GM12873 (cell line): ENCODE measurements at regions not wholly inside any gene's neighbourhood (a gene's known extent, or its start where the extent isn't known, plus 50 kb on each side); places are given as distances from the start of the nearest gene placed in this dataset.

ENCODE experiments used
- TF ChIP-seq, protein P1 (sequence below): IDR thresholded peaks from 2 replicates; pipeline ENCODE4 v1.5.1; 2012; ENCODE audit warnings: low read depth, mild to moderate bottlenecking, moderate library complexity, low read length, control low read depth; ENCODE audit not compliant: insufficient read depth; ENCODE audit errors: missing control alignments

DNA sequence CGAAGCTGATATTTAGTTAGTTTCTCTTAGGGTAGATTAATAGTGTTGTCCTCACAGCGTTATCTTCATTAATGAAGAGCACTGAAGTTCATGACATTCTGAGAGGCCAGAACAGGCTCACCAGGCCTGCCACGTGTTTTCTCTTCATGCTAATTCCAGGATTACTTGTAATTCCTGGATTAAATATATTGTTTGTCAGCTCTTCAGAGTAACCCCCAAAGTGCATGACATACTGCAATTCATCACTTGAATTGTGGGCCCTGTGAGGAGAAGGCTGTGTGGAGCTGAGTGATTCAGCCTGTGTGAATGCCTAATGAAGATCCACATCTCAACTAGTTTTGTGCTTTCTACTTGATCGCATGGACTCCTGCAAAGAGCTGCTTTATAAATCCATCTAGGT is 401.0 kb upstream of the ADAMTSL1 start:
- TF ChIP-seq, protein P1, sequence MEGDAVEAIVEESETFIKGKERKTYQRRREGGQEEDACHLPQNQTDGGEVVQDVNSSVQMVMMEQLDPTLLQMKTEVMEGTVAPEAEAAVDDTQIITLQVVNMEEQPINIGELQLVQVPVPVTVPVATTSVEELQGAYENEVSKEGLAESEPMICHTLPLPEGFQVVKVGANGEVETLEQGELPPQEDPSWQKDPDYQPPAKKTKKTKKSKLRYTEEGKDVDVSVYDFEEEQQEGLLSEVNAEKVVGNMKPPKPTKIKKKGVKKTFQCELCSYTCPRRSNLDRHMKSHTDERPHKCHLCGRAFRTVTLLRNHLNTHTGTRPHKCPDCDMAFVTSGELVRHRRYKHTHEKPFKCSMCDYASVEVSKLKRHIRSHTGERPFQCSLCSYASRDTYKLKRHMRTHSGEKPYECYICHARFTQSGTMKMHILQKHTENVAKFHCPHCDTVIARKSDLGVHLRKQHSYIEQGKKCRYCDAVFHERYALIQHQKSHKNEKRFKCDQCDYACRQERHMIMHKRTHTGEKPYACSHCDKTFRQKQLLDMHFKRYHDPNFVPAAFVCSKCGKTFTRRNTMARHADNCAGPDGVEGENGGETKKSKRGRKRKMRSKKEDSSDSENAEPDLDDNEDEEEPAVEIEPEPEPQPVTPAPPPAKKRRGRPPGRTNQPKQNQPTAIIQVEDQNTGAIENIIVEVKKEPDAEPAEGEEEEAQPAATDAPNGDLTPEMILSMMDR = no peak

DNA sequence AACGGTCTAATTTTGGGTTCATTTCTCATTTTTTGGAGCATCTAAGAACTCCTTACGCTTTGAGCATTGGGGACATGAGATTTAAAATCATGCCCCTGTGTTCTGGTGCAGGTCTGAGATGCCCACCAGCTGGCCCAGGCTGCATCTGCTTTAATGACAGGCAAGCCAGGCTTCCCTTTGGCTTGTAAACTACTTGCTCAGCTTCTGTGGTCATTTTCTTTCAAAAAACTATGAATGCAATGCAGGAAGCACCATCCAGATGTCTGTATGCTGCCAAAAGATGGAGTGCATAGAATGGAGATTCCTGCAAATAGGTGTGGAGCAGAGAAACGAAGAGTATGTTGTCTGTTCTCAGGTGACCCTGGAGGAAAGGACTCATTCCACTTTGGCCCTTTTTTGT is 399.9 kb upstream of the ADAMTSL1 start:
- TF ChIP-seq, protein P1 = no peak

GRCh38 chr9:18075253-18075952 is 398.6 kb upstream of the ADAMTSL1 start:
- TF ChIP-seq, protein P1 = no peak

DNA sequence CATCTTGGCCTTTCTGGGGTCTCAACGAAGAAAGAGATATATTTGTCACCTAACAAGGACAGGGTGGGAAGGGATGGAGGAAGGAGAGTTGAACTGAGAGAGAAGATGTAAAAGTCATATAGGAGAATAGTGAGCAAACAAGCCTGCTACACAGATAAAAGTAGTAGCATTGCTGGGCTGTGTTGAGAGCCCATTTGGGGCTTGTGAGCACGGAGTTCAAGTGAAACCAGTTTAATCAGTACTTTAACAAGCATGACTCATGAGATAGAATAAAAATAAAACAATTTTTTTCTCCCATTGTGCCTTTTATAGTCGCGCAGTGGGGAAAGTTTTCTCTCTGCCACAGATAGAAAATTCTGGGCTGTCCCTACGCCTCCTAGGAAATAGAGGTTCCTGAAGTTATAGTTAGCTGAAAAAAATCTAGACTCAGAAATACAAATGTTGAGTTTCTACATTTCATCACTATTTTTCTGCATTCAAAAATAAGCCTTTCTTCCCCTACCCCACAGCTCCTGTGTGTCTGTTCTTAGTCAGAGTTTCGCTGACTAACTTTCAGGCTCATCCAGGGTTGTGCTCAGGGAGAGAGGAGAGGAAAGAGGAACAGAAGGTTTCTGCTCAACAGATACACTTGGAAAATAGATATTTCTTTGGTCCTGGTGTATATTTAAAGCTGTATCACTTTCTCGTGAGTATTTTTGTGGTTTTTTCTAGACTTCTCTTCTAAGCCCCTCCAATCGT is 395.8 kb upstream of the ADAMTSL1 start:
- TF ChIP-seq, protein P1 = no peak

GRCh38 chr9:18092138-18092537 is 381.8 kb upstream of the ADAMTSL1 start:
- TF ChIP-seq, protein P1 = no peak

DNA sequence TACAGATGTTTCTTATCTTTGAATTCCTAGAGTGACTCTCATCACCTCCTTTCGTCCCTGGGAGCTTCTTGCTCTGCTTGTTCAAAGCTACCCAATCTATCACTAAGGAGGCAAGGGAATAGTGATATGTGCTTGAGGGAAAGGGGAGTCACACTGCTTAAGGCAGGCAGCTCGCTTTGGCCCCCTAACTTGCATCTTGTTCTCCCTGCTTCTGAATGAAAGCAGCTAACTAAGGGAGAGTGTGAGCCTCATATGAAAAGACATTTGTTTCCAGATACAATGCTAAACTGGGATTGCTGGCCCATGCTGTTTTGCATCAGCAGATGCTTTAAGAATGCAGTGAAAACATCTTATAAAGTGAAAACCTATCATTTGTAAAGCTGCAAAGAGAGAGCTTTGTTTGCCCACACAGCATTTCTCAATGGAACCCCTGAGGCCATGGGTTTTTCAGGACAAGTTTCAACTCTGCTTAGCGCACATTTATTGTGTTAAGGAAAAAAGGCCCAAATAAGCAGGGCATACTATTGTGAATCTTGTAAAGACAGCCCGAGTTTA is 367.9 kb upstream of the ADAMTSL1 start:
- TF ChIP-seq, protein P1 = no peak

- TF ChIP-seq, protein P1 = no peak
These were observed 364.3 kb upstream of the ADAMTSL1 start for GRCh38 chr9:18109675-18110074.
